Caco-2 (cell line): ENCODE measurements at regions not wholly inside any gene's neighbourhood (a gene's known extent, or its start where the extent isn't known, plus 50 kb on each side); places are given as distances from the start of the nearest gene placed in this dataset.

Source experiments
- BruUV-seq: library from RNA; stranded (reverse); fragments of 400-500 nt; replicated peaks from 2 replicates; lab custom pipeline; 2021; lab: Mats Ljungman, UMichigan
- CTCF ChIA-PET: fragments of 300-600 bp; sonication (Branson Sonifier 250); formaldehyde crosslinking; loops from one replicate; lab custom pipeline; 2022; ENCODE audit warnings: antibody characterized with exemption; lab: Charles Lee
- POLR2A ChIA-PET: fragments of 300-600 bp; sonication (Branson Sonifier 250); formaldehyde crosslinking; loops from one replicate; lab custom pipeline; 2022; ENCODE audit warnings: antibody characterized with exemption; lab: Charles Lee
- DNase-seq, 2 experiments: peaks; one replicate each; pipeline versions ENCODE4 v3.0.0 to v3.0.0-alpha.2; 2020 to 2022
- H3K27me3 ChIP-seq: replicated peaks from 2 replicates; pipeline ENCODE4 v1.6.0; 2011; ENCODE audit warnings: low read length; ENCODE audit not compliant: control insufficient read depth, insufficient read depth
- H3K36me3 ChIP-seq: 2 replicates; pipeline ENCODE4 v1.5.1; 2011; ENCODE audit warnings: low read length; ENCODE audit not compliant: control insufficient read depth, insufficient read depth
- H3K4me1 ChIP-seq: fragments of 250-450 bp; sonication (Bioruptor Pico); 2 replicates; pipeline ENCODE4 v1.5.1; 2020; ENCODE audit warnings: mild to moderate bottlenecking
- H3K4me3 ChIP-seq: 2 replicates; pipeline ENCODE4 v1.5.1; 2011; ENCODE audit warnings: low read depth, mild to moderate bottlenecking, control low read depth, low read length
- H3K9me3 ChIP-seq: fragments of 250-450 bp; sonication (Bioruptor Pico); 2 replicates; pipeline ENCODE4 v1.5.1; 2020; ENCODE audit warnings: mild to moderate bottlenecking, moderate library complexity
- H3K27ac Mint-ChIP-seq: one replicate; pipeline ENCODE4 v1.8.0; 2022; ENCODE audit warnings: mixed read lengths; ENCODE audit not compliant: unreplicated experiment
- H3K27me3 Mint-ChIP-seq: one replicate; pipeline ENCODE4 v1.8.0; 2022; ENCODE audit warnings: mixed read lengths; ENCODE audit not compliant: insufficient read depth, unreplicated experiment
- H3K36me3 Mint-ChIP-seq: one replicate; pipeline ENCODE4 v1.8.0; 2022; ENCODE audit warnings: mild to moderate bottlenecking, mixed read lengths; ENCODE audit not compliant: insufficient read depth, unreplicated experiment
- H3K4me1 Mint-ChIP-seq: one replicate; pipeline ENCODE4 v1.8.0; 2022; ENCODE audit warnings: low read depth, mixed read lengths; ENCODE audit not compliant: unreplicated experiment
- H3K4me3 Mint-ChIP-seq: one replicate; pipeline ENCODE4 v1.8.0; 2022; ENCODE audit warnings: mild to moderate bottlenecking, moderate library complexity, mixed read lengths; ENCODE audit not compliant: unreplicated experiment
- H3K9me3 Mint-ChIP-seq: one replicate; pipeline ENCODE4 v1.8.0; 2022; ENCODE audit warnings: mixed read lengths; ENCODE audit not compliant: unreplicated experiment
- intact Hi-C: fragments of 100-400 bp; cut with micrococcal nuclease; formaldehyde crosslinking; loops from one replicate; pipeline ENCODE4 v1.10.0; 2022; ENCODE audit not compliant: unreplicated experiment
- TF ChIP-seq, protein P1 (sequence below), 2 experiments: fragments of 200-600 bp in 1 of 2; IDR thresholded peaks; 1 replicate in 1 of 2; 2 replicates in 1 of 2; pipeline versions ENCODE4 v1.5.1 to v1.8.0; 2011 to 2022; ENCODE audit warnings: antibody characterized with exemption in 1 of 2, control low read depth in 1 of 2, inconsistent platforms in 1 of 2, low read depth in 1 of 2, low read length in 1 of 2, mild to moderate bottlenecking in 1 of 2, moderate library complexity in 1 of 2; ENCODE audit not compliant: insufficient read depth in 1 of 2, severe bottlenecking in 1 of 2, unreplicated experiment in 1 of 2

DNA sequence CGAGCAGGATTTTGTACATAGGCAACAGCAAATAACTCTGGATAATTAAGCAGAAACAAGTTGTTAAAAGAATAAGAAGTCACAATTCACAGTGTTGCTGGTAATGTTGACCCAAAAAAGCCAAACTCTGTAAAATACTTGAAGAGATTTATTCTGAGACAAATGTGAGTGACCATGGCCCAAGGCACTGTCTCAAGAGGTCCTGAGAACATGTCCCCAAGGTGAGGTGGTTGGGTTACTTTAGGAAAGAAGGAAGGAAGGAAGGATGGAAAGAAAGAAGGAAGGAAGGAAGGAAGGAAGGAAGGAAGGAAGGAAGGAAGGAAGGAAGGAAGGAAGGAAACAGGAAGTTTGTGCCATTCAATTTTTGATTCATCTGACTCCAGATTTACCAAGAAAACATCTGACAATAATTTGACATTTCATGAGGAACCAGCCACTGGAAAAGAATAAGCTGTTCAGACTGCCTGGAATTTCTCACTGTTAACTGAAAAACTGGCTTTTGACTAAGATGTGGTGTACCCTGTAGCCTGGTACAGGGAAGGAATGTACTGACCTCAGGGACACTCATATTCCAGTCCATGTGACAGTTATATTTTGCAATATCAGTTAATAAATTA lies 295.9 kb upstream of the TNC start:
- Histone ChIP-seq H3K36me3 (no peaks in the 10 kb centered on the region), H3K9me3 (no peaks in the 10 kb centered on the region), H3K4me1 (no peaks in the 10 kb centered on the region), H3K4me3 (no peak overlapping the region), H3K27me3 (no peaks in the 10 kb centered on the region)
- Mint-ChIP-seq H3K27me3 (peaks cover 2% of the 10 kb centered on the region), H3K4me1 (no peaks in the 10 kb centered on the region), H3K9me3 (peaks cover 15% of the 10 kb centered on the region), H3K4me3 (no peak overlapping the region), H3K36me3 (no peaks in the 10 kb centered on the region), H3K27ac (no peak overlapping the region)
- BruUV-seq: no TSS peak
- ChIA-PET POLR2A (no interaction called here), CTCF (no interaction called here)
- no peak for DNase-seq
- intact Hi-C loops: loop anchor here (2.0 kb wide), 1 partner anchor 59 kb away; no protein-coding TSS in a partner anchor
- TF ChIP-seq, protein P1, sequence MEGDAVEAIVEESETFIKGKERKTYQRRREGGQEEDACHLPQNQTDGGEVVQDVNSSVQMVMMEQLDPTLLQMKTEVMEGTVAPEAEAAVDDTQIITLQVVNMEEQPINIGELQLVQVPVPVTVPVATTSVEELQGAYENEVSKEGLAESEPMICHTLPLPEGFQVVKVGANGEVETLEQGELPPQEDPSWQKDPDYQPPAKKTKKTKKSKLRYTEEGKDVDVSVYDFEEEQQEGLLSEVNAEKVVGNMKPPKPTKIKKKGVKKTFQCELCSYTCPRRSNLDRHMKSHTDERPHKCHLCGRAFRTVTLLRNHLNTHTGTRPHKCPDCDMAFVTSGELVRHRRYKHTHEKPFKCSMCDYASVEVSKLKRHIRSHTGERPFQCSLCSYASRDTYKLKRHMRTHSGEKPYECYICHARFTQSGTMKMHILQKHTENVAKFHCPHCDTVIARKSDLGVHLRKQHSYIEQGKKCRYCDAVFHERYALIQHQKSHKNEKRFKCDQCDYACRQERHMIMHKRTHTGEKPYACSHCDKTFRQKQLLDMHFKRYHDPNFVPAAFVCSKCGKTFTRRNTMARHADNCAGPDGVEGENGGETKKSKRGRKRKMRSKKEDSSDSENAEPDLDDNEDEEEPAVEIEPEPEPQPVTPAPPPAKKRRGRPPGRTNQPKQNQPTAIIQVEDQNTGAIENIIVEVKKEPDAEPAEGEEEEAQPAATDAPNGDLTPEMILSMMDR (IDR thresholded peaks at IDR 0.05; ENCODE audit: insufficient read depth in 1 of 2, low read depth in 1 of 2, low read length in 1 of 2, severe bottlenecking in 1 of 2, unreplicated experiment in 1 of 2): no peak

DNA sequence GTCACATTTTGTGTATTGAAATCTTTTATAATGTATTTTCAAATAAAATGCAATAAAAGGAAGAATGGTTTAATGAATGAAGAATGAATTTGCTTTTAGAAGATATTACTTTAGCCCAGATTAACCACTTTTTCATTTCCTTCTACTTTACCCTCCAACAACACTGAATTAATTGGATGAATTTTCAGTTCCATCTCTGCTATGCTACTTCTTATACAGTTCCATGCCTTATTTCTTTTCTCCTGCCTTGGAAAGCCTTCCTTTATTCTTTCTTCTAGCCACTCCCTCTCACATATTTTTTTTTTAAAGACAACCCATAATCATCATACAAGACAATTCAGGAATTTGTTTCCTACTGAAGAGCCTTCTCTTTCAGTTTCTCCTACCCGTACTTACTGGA lies 296.6 kb upstream of the TNC start:
- H3K27ac Mint-ChIP-seq: no peak overlapping the region
- Histone ChIP-seq H3K9me3 (no peaks in the 10 kb centered on the region), H3K27me3 (no peaks in the 10 kb centered on the region), H3K4me1 (no peaks in the 10 kb centered on the region), H3K36me3 (no peaks in the 10 kb centered on the region), H3K4me3 (no peak overlapping the region)
- no peak overlapping the region for H3K4me3 Mint-ChIP-seq
- H3K36me3 Mint-ChIP-seq: no peaks in the 10 kb centered on the region
- H3K9me3 Mint-ChIP-seq: peaks cover 8% of the 10 kb centered on the region
- no peak for DNase-seq
- intact Hi-C loops: loop anchor here (2.0 kb wide), 1 partner anchor 58 kb away; no protein-coding TSS in a partner anchor
- CTCF ChIA-PET: no interaction called here
- peaks cover 2% of the 10 kb centered on the region for H3K27me3 Mint-ChIP-seq
- POLR2A ChIA-PET: no interaction called here
- TF ChIP-seq, protein P1 (IDR thresholded peaks at IDR 0.05; ENCODE audit: insufficient read depth in 1 of 2, low read depth in 1 of 2, low read length in 1 of 2, severe bottlenecking in 1 of 2, unreplicated experiment in 1 of 2): no peak
- H3K4me1 Mint-ChIP-seq: no peaks in the 10 kb centered on the region
- no TSS peak for BruUV-seq

DNA sequence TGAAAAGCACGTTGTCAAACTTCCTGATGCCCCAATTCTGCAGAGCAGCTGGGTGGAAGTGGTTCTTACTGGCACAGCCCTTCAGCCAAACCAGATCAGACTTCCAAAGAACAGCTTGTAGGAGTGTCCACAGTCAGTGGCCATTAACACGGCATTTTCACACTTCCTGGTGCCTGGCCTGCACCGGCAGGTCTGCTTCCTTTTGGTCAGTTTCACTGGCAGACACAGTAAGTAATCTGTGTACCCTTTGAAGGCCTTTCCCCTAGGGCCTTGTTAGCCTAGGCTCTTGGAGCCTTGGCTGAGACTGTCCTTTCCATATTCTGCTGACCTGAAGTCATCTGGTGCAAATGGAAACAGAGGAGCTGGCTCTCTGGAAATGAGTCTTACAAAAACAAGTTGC lies 297.5 kb upstream of the TNC start:
- no TSS peak for BruUV-seq
- no peaks in the 10 kb centered on the region for H3K4me1 Mint-ChIP-seq
- H3K9me3 Mint-ChIP-seq: no peaks in the 10 kb centered on the region
- no peaks in the 10 kb centered on the region for H3K36me3 Mint-ChIP-seq
- intact Hi-C loops: loop anchor here (2.0 kb wide), 1 partner anchor 57 kb away; no protein-coding TSS in a partner anchor
- DNase-seq: no peak
- CTCF ChIA-PET: no interaction called here
- TF ChIP-seq, protein P1 (IDR thresholded peaks at IDR 0.05; ENCODE audit: insufficient read depth in 1 of 2, low read depth in 1 of 2, low read length in 1 of 2, severe bottlenecking in 1 of 2, unreplicated experiment in 1 of 2): no peak
- Histone ChIP-seq H3K4me3 (no peak overlapping the region), H3K36me3 (no peaks in the 10 kb centered on the region), H3K4me1 (no peaks in the 10 kb centered on the region), H3K9me3 (no peaks in the 10 kb centered on the region), H3K27me3 (no peaks in the 10 kb centered on the region)
- no peak overlapping the region for H3K4me3 Mint-ChIP-seq
- POLR2A ChIA-PET: no interaction called here
- H3K27me3 Mint-ChIP-seq: no peaks in the 10 kb centered on the region
- no peak overlapping the region for H3K27ac Mint-ChIP-seq
